GM06990 (cell line): ENCODE measurements at regions not wholly inside any gene's neighbourhood (a gene's known extent, or its start where the extent isn't known, plus 50 kb on each side); places are given as distances from the start of the nearest gene placed in this dataset.

Experiments used
- DNase-seq: peaks from one replicate; pipeline ENCODE4 v3.0.0-alpha.2; 2011; ENCODE audit not compliant: insufficient read length; ENCODE audit errors: extremely low read depth
- H3K27me3 ChIP-seq: replicated peaks from 2 replicates; pipeline ENCODE4 v1.6.0; 2011; ENCODE audit warnings: low read length; ENCODE audit not compliant: control insufficient read depth, insufficient read depth
- H3K36me3 ChIP-seq: 2 replicates; pipeline ENCODE4 v1.5.1; 2011; ENCODE audit warnings: low read length; ENCODE audit not compliant: control insufficient read depth, insufficient read depth
- H3K4me3 ChIP-seq: replicated peaks from 2 replicates; pipeline ENCODE4 v1.5.1; 2011; ENCODE audit warnings: low read depth, mild to moderate bottlenecking, control low read depth, low read length
- TF ChIP-seq, protein P1 (sequence below): IDR thresholded peaks from 2 replicates; pipeline ENCODE4 v1.5.1; 2011; ENCODE audit warnings: low read length, control low read depth, mild to moderate bottlenecking, inconsistent platforms; ENCODE audit not compliant: insufficient read depth, poor library complexity, severe bottlenecking

GRCh38 chrX:37904833-37905232 is 57.5 kb upstream of the DYNLT3 start:
- no peak for DNase-seq
- TF ChIP-seq, protein P1, sequence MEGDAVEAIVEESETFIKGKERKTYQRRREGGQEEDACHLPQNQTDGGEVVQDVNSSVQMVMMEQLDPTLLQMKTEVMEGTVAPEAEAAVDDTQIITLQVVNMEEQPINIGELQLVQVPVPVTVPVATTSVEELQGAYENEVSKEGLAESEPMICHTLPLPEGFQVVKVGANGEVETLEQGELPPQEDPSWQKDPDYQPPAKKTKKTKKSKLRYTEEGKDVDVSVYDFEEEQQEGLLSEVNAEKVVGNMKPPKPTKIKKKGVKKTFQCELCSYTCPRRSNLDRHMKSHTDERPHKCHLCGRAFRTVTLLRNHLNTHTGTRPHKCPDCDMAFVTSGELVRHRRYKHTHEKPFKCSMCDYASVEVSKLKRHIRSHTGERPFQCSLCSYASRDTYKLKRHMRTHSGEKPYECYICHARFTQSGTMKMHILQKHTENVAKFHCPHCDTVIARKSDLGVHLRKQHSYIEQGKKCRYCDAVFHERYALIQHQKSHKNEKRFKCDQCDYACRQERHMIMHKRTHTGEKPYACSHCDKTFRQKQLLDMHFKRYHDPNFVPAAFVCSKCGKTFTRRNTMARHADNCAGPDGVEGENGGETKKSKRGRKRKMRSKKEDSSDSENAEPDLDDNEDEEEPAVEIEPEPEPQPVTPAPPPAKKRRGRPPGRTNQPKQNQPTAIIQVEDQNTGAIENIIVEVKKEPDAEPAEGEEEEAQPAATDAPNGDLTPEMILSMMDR = no peak
- Histone ChIP-seq H3K4me3 (no peak overlapping the region), H3K36me3 (no peaks in the 10 kb centered on the region), H3K27me3 (peaks cover 1% of the 10 kb centered on the region; the same call in 1 of the 2 replicates)

DNA sequence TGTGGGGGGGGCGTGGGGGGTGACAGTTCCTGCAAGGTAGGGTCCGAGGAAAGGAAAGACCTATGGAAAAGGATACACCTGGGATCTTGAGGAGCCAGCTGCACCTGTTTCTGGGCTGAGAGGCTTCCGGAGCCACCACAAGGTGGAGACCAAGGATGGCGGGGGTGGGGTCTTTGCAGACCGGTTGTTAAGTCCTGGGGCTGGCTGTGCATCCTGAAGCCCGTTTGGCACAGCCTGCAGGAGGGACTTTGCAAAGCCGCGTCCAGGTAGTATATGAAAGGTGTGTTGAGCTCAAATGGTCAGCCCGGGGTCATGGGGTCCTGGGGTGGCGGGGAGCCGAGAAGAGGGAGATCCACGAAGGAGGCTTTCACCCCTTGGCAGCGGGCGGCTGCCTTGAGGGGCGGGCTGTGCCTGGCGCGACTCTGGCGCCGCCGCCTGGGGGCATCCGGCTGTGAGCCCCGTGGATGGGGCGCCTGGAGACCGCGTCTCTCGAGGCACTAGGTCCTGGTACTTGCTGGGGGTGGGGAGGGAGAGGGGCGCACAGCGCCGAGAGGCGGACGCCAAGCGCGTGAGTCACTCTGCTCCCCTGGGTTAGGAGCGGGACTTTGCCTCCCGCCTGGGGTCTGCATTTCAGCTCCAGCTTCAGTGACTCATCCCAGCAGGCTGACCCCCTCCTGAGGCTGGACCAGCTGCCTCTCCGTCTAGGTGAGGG is 58.2 kb upstream of the DYNLT3 start:
- TF ChIP-seq, protein P1 = peak; percentile 3
- peaks cover 1% of the 10 kb centered on the region; the same call in 1 of the 2 replicates for H3K27me3 ChIP-seq
- no peaks in the 10 kb centered on the region for H3K36me3 ChIP-seq
- no peak overlapping the region for H3K4me3 ChIP-seq
- DNase-seq = peak; percentile 17

GRCh38 chrX:37906357-37906756 is 59.0 kb upstream of the DYNLT3 start:
- H3K4me3 ChIP-seq = no peak overlapping the region
- TF ChIP-seq, protein P1 = no peak
- no peak for DNase-seq
- no peaks in the 10 kb centered on the region for H3K36me3 ChIP-seq
- peaks cover 1% of the 10 kb centered on the region; the same call in 1 of the 2 replicates for H3K27me3 ChIP-seq

- H3K27me3 ChIP-seq = peaks cover 1% of the 10 kb centered on the region; the same call in 1 of the 2 replicates
- no peaks in the 10 kb centered on the region for H3K36me3 ChIP-seq
- H3K4me3 ChIP-seq = no peak overlapping the region
- DNase-seq = no peak
- TF ChIP-seq, protein P1 = no peak
Observed at GRCh38 chrX:37910186-37910585, 62.8 kb upstream of the DYNLT3 start.

- TF ChIP-seq, protein P1 = no peak
- no peak for DNase-seq
- no peak overlapping the region for H3K4me3 ChIP-seq
- no peaks in the 10 kb centered on the region for H3K27me3 ChIP-seq
- no peaks in the 10 kb centered on the region for H3K36me3 ChIP-seq
Observed at GRCh38 chrX:37912304-37912703, 64.9 kb upstream of the DYNLT3 start.
